ENCODE measurements at regions not wholly inside any gene's neighbourhood (a gene's known extent, or its start where the extent isn't known, plus 50 kb on each side); places are given as distances from the start of the nearest gene placed in this dataset.
"Not testable (repeated sequence)": the region's sequence is repeated elsewhere in the genome, so short reads cannot be mapped to it uniquely, and the experiment has no call there.

DNA sequence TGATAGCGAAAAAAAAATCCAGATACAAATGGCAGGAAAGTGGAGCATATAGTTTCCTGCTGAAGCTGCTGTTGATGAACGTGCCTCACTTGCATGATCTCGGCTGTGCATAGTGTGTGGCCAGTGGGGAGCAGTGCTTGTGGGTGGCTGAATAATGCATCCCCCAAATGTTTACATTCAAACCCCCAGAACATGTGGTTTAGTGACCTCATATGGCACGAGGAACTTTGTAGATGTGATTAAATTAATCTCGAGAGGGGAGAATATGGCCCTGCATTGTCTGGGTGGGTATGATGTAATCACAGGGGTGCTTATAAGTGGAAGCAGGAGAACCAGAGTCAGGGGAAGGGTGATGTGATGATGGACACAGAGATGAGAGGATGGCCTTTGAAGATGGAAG lies 425.0 kb downstream of the TMEM121 start:
- Histone ChIP-seq H3K4me3 (no peak overlapping the region), H3K27ac (no peak overlapping the region), H3K36me3 (ENCODE audit: low read depth, missing control alignments) (no peaks in the 10 kb centered on the region), H3K27me3 (no peaks in the 10 kb centered on the region), H3K4me1 (no peaks in the 10 kb centered on the region), H3K9me3 (no peaks in the 10 kb centered on the region)
- intact Hi-C loops (cut with DNase I; ENCODE audit: low total_unique reads), result no loop called here
- DNase-seq, result no peak
- no peak for TF ChIP-seq POLR2A (IDR thresholded peaks at IDR 0.05)
- TF ChIP-seq, protein P1, sequence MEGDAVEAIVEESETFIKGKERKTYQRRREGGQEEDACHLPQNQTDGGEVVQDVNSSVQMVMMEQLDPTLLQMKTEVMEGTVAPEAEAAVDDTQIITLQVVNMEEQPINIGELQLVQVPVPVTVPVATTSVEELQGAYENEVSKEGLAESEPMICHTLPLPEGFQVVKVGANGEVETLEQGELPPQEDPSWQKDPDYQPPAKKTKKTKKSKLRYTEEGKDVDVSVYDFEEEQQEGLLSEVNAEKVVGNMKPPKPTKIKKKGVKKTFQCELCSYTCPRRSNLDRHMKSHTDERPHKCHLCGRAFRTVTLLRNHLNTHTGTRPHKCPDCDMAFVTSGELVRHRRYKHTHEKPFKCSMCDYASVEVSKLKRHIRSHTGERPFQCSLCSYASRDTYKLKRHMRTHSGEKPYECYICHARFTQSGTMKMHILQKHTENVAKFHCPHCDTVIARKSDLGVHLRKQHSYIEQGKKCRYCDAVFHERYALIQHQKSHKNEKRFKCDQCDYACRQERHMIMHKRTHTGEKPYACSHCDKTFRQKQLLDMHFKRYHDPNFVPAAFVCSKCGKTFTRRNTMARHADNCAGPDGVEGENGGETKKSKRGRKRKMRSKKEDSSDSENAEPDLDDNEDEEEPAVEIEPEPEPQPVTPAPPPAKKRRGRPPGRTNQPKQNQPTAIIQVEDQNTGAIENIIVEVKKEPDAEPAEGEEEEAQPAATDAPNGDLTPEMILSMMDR (IDR thresholded peaks at IDR 0.05), result no peak
- WGBS, 2 donors, result 67 to 78% methylated on average over 5 of the region's 5 CpGs

DNA sequence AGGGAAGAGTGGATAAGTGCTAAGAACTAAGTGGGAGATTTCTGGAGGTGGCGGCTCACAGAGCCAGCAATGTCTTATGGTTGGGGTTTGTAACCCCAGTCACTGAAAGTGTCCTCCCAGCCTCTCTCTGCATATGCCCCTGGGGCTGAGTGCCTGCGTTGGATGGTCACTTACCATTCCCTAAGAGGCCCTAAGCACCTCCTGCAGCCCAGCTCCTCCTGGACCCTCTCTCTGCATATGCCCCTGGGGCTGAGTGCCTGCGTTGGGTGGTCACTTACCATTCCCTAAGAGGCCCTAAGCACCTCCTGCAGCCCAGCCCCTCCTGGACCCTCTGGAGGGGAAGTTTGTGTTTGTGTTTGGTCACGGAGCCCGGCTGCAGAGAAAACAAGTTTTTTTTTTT lies 425.8 kb downstream of the TMEM121 start:
- H3K27ac ChIP-seq, result no peak overlapping the region
- no peaks in the 10 kb centered on the region for H3K36me3 ChIP-seq (ENCODE audit: low read depth, missing control alignments)
- DNase-seq, result no peak
- WGBS, 2 donors, result 72 to 83% methylated on average over 5 of the region's 5 CpGs
- H3K9me3 ChIP-seq, result no peaks in the 10 kb centered on the region
- H3K27me3 ChIP-seq, result no peaks in the 10 kb centered on the region
- no peak overlapping the region for H3K4me3 ChIP-seq
- intact Hi-C loops (cut with DNase I; ENCODE audit: low total_unique reads), result no loop called here
- TF ChIP-seq, protein P1 (IDR thresholded peaks at IDR 0.05), result no peak
- no peak for TF ChIP-seq POLR2A (IDR thresholded peaks at IDR 0.05)
- no peaks in the 10 kb centered on the region for H3K4me1 ChIP-seq

DNA sequence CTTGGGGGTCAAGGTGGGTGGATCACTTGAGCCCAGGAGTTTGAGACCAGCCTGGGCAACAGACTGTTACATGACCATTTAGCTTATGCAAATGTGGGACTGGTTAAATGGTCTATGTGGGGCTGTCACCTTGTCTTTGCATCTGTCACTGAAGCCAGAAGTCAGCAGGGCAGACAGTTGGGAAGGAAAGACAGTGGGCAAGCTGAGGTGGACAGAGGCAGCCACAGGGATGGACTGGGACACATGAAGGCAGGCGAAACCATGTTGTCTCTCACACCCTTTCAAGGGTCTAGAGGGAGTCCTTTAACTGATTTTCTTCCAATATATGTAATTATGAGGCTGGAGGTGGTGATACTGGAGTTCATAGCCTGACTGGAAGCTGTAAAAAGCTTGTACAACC lies 426.4 kb downstream of the TMEM121 start:
- intact Hi-C loops (cut with DNase I; ENCODE audit: low total_unique reads), result no loop called here
- H3K4me1 ChIP-seq, result no peaks in the 10 kb centered on the region
- DNase-seq, result no peak
- H3K27me3 ChIP-seq, result no peaks in the 10 kb centered on the region
- no peak overlapping the region for H3K27ac ChIP-seq
- H3K9me3 ChIP-seq, result no peaks in the 10 kb centered on the region
- WGBS, 2 donors, result 57 to 75% methylated on average over 1 of the region's 1 CpG
- no peaks in the 10 kb centered on the region for H3K36me3 ChIP-seq (ENCODE audit: low read depth, missing control alignments)
- no peak overlapping the region for H3K4me3 ChIP-seq
- TF ChIP-seq, protein P1 (IDR thresholded peaks at IDR 0.05), result no peak
- no peak for TF ChIP-seq POLR2A (IDR thresholded peaks at IDR 0.05)

DNA sequence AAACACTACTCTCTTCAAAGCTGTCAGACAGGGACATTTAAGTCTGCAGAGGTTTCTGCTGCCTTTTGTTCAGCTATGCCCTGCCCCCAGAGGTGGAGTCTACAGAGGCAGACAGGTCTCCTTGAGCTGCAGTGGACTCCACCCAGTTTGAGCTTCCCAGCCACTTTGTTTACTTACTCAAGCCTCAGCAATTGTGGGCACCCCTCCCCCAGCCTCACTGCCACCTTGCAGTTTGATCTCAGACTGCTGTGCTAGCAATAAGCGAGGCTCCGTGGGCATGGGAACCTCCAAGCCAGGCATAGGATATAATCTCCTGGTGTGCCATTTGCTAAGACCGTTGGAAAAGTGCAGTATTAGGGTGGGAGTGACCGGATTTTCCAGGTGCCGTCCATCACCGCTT lies 435.2 kb downstream of the TMEM121 start:
- H3K4me1 ChIP-seq; H3K4me3 ChIP-seq; H3K27ac ChIP-seq; intact Hi-C loops (cut with DNase I; ENCODE audit: low total_unique reads); H3K36me3 ChIP-seq (ENCODE audit: low read depth, missing control alignments); H3K27me3 ChIP-seq; H3K9me3 ChIP-seq; DNase-seq: not testable (repeated sequence)
- WGBS, 2 donors, result 80 to 85% methylated on average over 6 of the region's 6 CpGs

DNA sequence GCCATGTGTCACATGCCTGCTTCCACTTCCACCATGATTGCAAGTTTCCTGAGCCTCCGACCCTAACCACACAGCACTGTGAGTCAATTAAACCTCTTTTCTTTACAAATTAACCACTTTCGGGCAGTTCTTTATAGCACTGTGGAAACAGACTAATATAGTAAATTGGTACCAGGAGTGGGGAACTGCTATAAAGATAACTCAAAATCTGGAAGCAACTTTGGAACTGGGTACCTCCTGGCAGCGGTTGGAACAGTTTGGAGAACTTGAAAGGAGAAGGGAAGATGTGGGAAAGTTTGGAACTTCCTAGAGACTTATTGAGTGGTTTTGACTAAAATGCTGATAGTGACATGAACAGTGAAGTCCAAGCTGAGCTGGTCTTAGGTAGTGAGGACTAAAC lies 436.1 kb downstream of the TMEM121 start:
- WGBS, 2 donors, result 75 to 83% methylated on average over 3 of the region's 3 CpGs
- intact Hi-C loops (cut with DNase I; ENCODE audit: low total_unique reads), result no loop called here
- TF ChIP-seq, protein P1 (IDR thresholded peaks at IDR 0.05), result no peak
- no peak for TF ChIP-seq POLR2A (IDR thresholded peaks at IDR 0.05)
- Histone ChIP-seq H3K4me3 (no peak overlapping the region), H3K27me3 (no peaks in the 10 kb centered on the region), H3K4me1 (no peaks in the 10 kb centered on the region), H3K9me3 (no peaks in the 10 kb centered on the region), H3K27ac (no peak overlapping the region), H3K36me3 (ENCODE audit: low read depth, missing control alignments) (no peaks in the 10 kb centered on the region)
- no peak for DNase-seq

Data from testis (tissue), 2 donors.